Spleen (tissue), 3 donors: ENCODE measurements at regions not wholly inside any gene's neighbourhood (a gene's known extent, or its start where the extent isn't known, plus 50 kb on each side); places are given as distances from the start of the nearest gene placed in this dataset.

Experiments used
- POLR2A ChIP-seq, 3 donors: fragments of 450-650 bp; IDR thresholded peaks; one replicate each; pipeline ENCODE4 v1.5.1; 2017; ENCODE audit warnings: antibody characterized with exemption in 3 of 3, mild to moderate bottlenecking in 1 of 3
- POLR2AphosphoS5 ChIP-seq, 3 donors: sonication (generic); formaldehyde crosslinking; IDR thresholded peaks; one replicate each; pipeline ENCODE4 v1.5.1; 2017; ENCODE audit warnings: antibody characterized with exemption in 3 of 3

- no peak for TF ChIP-seq POLR2AphosphoS5 (IDR thresholded peaks at IDR 0.05)
- TF ChIP-seq POLR2A (IDR thresholded peaks at IDR 0.05): no peak
Observed at GRCh38 chr6:1461207-1461606, 71.8 kb downstream of the FOXF2 start.
